Right cardiac atrium (tissue), 5 donors: ENCODE measurements at regions not wholly inside any gene's neighbourhood (a gene's known extent, or its start where the extent isn't known, plus 50 kb on each side); places are given as distances from the start of the nearest gene placed in this dataset.

Source experiments
- ATAC-seq, 2 donors: fragments of 200-7000 bp; cut with Tn5 transposase; one replicate each; pipeline versions ENCODE4 v1.8.0 to v1.9.1; 2020; ENCODE audit warnings: moderate library complexity in 2 of 2, mild to moderate bottlenecking in 1 of 2
- DNase-seq, 3 donors: peaks; one replicate each; pipeline ENCODE4 v3.0.0-alpha.2; 2020
- H3K27ac ChIP-seq: one replicate; pipeline ENCODE4 v1.5.1; 2013; ENCODE audit warnings: mild to moderate bottlenecking, low read length, control low read depth, moderate library complexity
- H3K27me3 ChIP-seq: one replicate; pipeline ENCODE4 v1.6.1; 2013; ENCODE audit not compliant: control insufficient read depth, insufficient read depth
- H3K4me1 ChIP-seq: one replicate; pipeline ENCODE4 v1.6.1; 2013; ENCODE audit warnings: low read length; ENCODE audit not compliant: control insufficient read depth, insufficient read depth
- H3K4me3 ChIP-seq: one replicate; pipeline ENCODE4 v1.5.1; 2013; ENCODE audit warnings: low read length, control low read depth
- H3K9me3 ChIP-seq: one replicate; pipeline ENCODE4 v1.6.1; 2013; ENCODE audit warnings: low read length; ENCODE audit not compliant: control insufficient read depth
- WGBS: extraction: QIAGEN DNeasy Blood & Tissue Kit; methylation state at CpG from one replicate; pipeline ENCODE4 v1.1.7; 2013; 5-methylcytosine and 5-hydroxymethylcytosine counted together
- intact Hi-C, 4 donors: fragments of 100-400 bp; cut with DNase I; formaldehyde crosslinking; loops; one replicate each; pipeline versions ENCODE4 v1.11.0 to v1.14.0; 2022 to 2023
- donor health status: healthy with polysubstance abuse.
- donor health status: DM: no; HTN: yes; CAD: no.
- donor health status: DM: no; HTN: no; CAD: no.
- donor health status: DM: no; HTN: yes; CAD: no; lungs with severe emphysema.
- donor health status: DM: yes; HTN: yes; CAD: no.

DNA sequence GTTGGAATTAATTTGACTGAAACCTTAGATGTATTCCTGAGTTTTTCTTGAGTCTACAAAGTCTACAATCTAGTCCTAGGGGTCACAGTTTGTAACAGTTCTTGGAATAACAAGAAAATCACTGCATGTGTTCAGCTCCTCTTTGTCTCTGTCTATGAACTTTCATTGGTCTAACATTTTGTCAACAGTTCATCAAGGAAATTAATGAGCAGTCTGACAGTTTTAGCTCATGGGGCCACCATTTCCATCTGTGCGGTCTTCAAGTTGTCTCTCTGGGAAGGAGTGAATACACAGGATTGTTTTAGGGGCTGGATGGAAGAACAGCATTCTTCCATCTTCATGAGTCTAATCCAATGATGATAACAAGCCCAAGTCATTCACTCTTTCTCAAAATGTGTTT is 276.4 kb downstream of the TMEM167A start:
- Histone ChIP-seq H3K4me3 (no peak overlapping the region), H3K27ac (no peak overlapping the region), H3K4me1 (no peaks in the 10 kb centered on the region), H3K27me3 (no peaks in the 10 kb centered on the region), H3K9me3 (no peaks in the 10 kb centered on the region)
- WGBS = 93% methylated on average over 1 of the region's 1 CpG
- DNase-seq (no peak), ATAC-seq (no peak)
- intact Hi-C loops = loop anchor here in 1 of 4 donors (5.0 kb wide), 1 partner anchor 36 kb away; no protein-coding TSS in a partner anchor

GRCh38 chr5:82799361-82800077 is 277.7 kb downstream of the TMEM167A start:
- DNase-seq = no peak
- H3K27ac ChIP-seq = no peak overlapping the region
- H3K4me1 ChIP-seq = no peaks in the 10 kb centered on the region
- H3K9me3 ChIP-seq = no peaks in the 10 kb centered on the region
- H3K4me3 ChIP-seq = no peak overlapping the region
- intact Hi-C loops = loop anchor here in 2 of 4 donors (5.0 to 10.0 kb wide), 2 partner anchors 38 to 155 kb away; no protein-coding TSS in a partner anchor
- WGBS = 62% methylated on average over 5 of the region's 5 CpGs
- ATAC-seq = no peak
- H3K27me3 ChIP-seq = no peaks in the 10 kb centered on the region

GRCh38 chr5:82798676-82799075 is 278.5 kb downstream of the TMEM167A start:
- no peak overlapping the region for H3K4me3 ChIP-seq
- no peak overlapping the region for H3K27ac ChIP-seq
- H3K27me3 ChIP-seq = no peaks in the 10 kb centered on the region
- no peak for ATAC-seq
- no peak for DNase-seq
- H3K9me3 ChIP-seq = no peaks in the 10 kb centered on the region
- 40% methylated on average over 2 of the region's 2 CpGs for WGBS
- H3K4me1 ChIP-seq = no peaks in the 10 kb centered on the region
- intact Hi-C loops = loop anchor here in 1 of 4 donors (10.0 kb wide), 1 partner anchor 154 kb away; no protein-coding TSS in a partner anchor

- Histone ChIP-seq H3K9me3 (no peaks in the 10 kb centered on the region), H3K27ac (no peak overlapping the region), H3K4me1 (no peaks in the 10 kb centered on the region), H3K4me3 (no peak overlapping the region), H3K27me3 (no peaks in the 10 kb centered on the region)
- DNase-seq (no peak), ATAC-seq (no peak)
- intact Hi-C loops = loop anchor here in 1 of 4 donors (10.0 kb wide), 1 partner anchor 152 kb away; no protein-coding TSS in a partner anchor
- WGBS = 67% methylated on average over 5 of the region's 5 CpGs
These were observed 280.4 kb downstream of the TMEM167A start for GRCh38 chr5:82796643-82797416.

GRCh38 chr5:82794876-82795275 is 282.3 kb downstream of the TMEM167A start:
- no peak overlapping the region for H3K27ac ChIP-seq
- H3K9me3 ChIP-seq = no peaks in the 10 kb centered on the region
- no peak for ATAC-seq
- no peak overlapping the region for H3K4me3 ChIP-seq
- H3K4me1 ChIP-seq = no peaks in the 10 kb centered on the region
- WGBS = 92% methylated on average over 2 of the region's 2 CpGs
- no peaks in the 10 kb centered on the region for H3K27me3 ChIP-seq
- no peak for DNase-seq
- intact Hi-C loops = loop anchor here in 1 of 4 donors (10.0 kb wide), 1 partner anchor 150 kb away; no protein-coding TSS in a partner anchor

DNA sequence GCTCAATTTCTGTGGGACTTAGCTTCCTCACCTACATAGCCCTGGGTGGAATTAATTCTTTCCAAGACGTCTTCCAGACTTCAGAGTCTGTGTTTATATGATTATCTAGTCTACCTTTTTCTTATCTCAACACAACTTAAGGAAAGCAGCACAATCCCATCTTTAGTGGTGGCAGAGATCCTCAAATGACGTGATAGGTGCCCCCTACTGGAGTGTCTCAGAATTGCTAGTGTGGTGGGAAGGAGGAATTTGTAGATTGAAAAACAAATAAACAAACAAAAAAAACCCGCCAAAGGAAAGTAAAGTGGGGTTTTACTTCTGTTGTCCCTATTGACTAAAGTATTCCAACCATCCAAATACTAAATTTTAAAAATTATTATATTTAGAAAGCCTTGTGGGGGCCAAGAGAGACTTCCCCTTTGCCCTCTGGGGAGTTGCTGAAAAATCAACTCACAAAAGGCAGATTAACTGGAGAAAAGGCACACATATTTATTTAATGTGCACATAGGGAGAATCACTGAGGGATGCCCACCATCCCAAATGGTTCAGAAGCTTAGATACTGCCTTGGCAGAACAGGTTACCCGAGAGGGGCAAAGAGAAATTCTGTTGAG is 283.3 kb downstream of the TMEM167A start:
- no peak overlapping the region for H3K27ac ChIP-seq
- ATAC-seq (no peak), DNase-seq (no peak)
- no peaks in the 10 kb centered on the region for H3K4me1 ChIP-seq
- no peaks in the 10 kb centered on the region for H3K9me3 ChIP-seq
- no peaks in the 10 kb centered on the region for H3K27me3 ChIP-seq
- WGBS = 59% methylated on average over 4 of the region's 4 CpGs
- intact Hi-C loops = loop anchor here in 1 of 4 donors (10.0 kb wide), 1 partner anchor 149 kb away; no protein-coding TSS in a partner anchor
- H3K4me3 ChIP-seq = no peak overlapping the region

DNA sequence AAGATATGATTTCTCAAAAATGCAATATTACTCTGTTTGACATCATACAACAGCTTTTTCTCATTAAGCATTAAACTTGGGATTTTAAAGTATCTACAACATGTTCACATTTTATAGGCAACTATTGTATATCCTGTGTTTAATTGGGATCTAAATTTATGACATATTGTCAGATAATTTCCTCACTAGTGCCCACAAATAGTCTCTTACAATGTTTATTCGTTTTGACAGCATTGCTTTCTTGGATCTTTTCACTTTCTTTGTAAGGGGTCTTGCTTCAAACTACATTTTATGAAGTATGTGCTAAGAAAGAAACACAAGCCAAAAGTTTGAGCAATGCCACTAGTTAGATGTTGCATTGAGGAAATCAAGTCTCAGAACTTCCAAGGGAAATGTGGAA is 285.1 kb downstream of the TMEM167A start:
- intact Hi-C loops = loop anchor here in 1 of 4 donors (10.0 kb wide), 1 partner anchor 147 kb away; no protein-coding TSS in a partner anchor
- Histone ChIP-seq H3K9me3 (no peaks in the 10 kb centered on the region), H3K27ac (no peak overlapping the region), H3K27me3 (no peaks in the 10 kb centered on the region), H3K4me1 (no peaks in the 10 kb centered on the region), H3K4me3 (no peak overlapping the region)
- no peak for DNase-seq
- ATAC-seq = no peak
- 38% methylated on average over 1 of the region's 1 CpG for WGBS

- ATAC-seq (no peak), DNase-seq (no peak)
- Histone ChIP-seq H3K4me3 (no peak overlapping the region), H3K27me3 (no peaks in the 10 kb centered on the region), H3K9me3 (no peaks in the 10 kb centered on the region), H3K4me1 (no peaks in the 10 kb centered on the region), H3K27ac (no peak overlapping the region)
- WGBS = 97% methylated on average over 3 of the region's 3 CpGs
- intact Hi-C loops = no loop called here
These were observed 288.1 kb downstream of the TMEM167A start for GRCh38 chr5:82789095-82789494.

GRCh38 chr5:82786748-82787147 is 290.4 kb downstream of the TMEM167A start:
- Histone ChIP-seq H3K27me3 (no peaks in the 10 kb centered on the region), H3K27ac (no peak overlapping the region), H3K4me1 (no peaks in the 10 kb centered on the region), H3K4me3 (no peak overlapping the region), H3K9me3 (no peaks in the 10 kb centered on the region)
- WGBS = 91% methylated on average over 3 of the region's 3 CpGs
- DNase-seq (no peak), ATAC-seq (no peak)
- intact Hi-C loops = no loop called here

- no peaks in the 10 kb centered on the region for H3K4me1 ChIP-seq
- no peaks in the 10 kb centered on the region for H3K9me3 ChIP-seq
- ATAC-seq (no peak), DNase-seq (no peak)
- H3K27ac ChIP-seq = no peak overlapping the region
- H3K27me3 ChIP-seq = no peaks in the 10 kb centered on the region
- no peak overlapping the region for H3K4me3 ChIP-seq
- intact Hi-C loops = no loop called here
These were observed 291.2 kb downstream of the TMEM167A start for GRCh38 chr5:82785882-82786509.
